ENCODE measurements at regions not wholly inside any gene's neighbourhood (a gene's known extent, or its start where the extent isn't known, plus 50 kb on each side); places are given as distances from the start of the nearest gene placed in this dataset.

- WGBS, 2 donors, result 89 to 92% methylated on average over 8 of the region's 8 CpGs
- intact Hi-C loops (cut with DNase I), result no loop called here
- no peaks in the 10 kb centered on the region for H3K27me3 ChIP-seq
- H3K4me1 ChIP-seq, result no peaks in the 10 kb centered on the region
- ATAC-seq (no peak), DNase-seq (no peak)
- no peak overlapping the region for H3K4me3 ChIP-seq
- H3K9me3 ChIP-seq, result peaks cover 0 to 3% (median 0%) of the 10 kb centered on the region in 11 donors
- TF ChIP-seq CTCF (IDR thresholded peaks at IDR 0.05), result no peak
- H3K27ac ChIP-seq, result no peak overlapping the region
- no peaks in the 10 kb centered on the region for H3K36me3 ChIP-seq
These were observed 59.7 kb upstream of the IL15 start for GRCh38 chr4:141576585-141577110.

- no peaks in the 10 kb centered on the region for H3K4me1 ChIP-seq
- ATAC-seq (no peak), DNase-seq (no peak)
- peaks cover 0 to 7% (median 0%) of the 10 kb centered on the region in 11 donors for H3K9me3 ChIP-seq
- intact Hi-C loops (cut with DNase I), result no loop called here
- H3K4me3 ChIP-seq, result no peak overlapping the region
- H3K36me3 ChIP-seq, result no peaks in the 10 kb centered on the region
- H3K27ac ChIP-seq, result no peak overlapping the region
- no peak for TF ChIP-seq CTCF (IDR thresholded peaks at IDR 0.05)
- no peaks in the 10 kb centered on the region for H3K27me3 ChIP-seq
These were observed 57.9 kb upstream of the IL15 start for GRCh38 chr4:141578451-141578850.

GRCh38 chr4:141580523-141580922 is 55.9 kb upstream of the IL15 start:
- no peak for TF ChIP-seq CTCF (IDR thresholded peaks at IDR 0.05)
- DNase-seq, result no peak
- no peaks in the 10 kb centered on the region for H3K36me3 ChIP-seq
- no peak overlapping the region for H3K4me3 ChIP-seq
- no peak for ATAC-seq
- intact Hi-C loops (cut with DNase I), result no loop called here
- no peaks in the 10 kb centered on the region for H3K4me1 ChIP-seq
- peaks cover 0 to 22% (median 0%) of the 10 kb centered on the region in 11 donors for H3K9me3 ChIP-seq
- H3K27ac ChIP-seq, result no peak overlapping the region
- H3K27me3 ChIP-seq, result no peaks in the 10 kb centered on the region

Measured in heart right ventricle (tissue), 16 donors.